Midbrain (tissue), 1 donor: ENCODE measurements at regions not wholly inside any gene's neighbourhood (a gene's known extent, or its start where the extent isn't known, plus 50 kb on each side); places are given as distances from the start of the nearest gene placed in this dataset.

ENCODE experiments used
- DNase-seq: peaks from one replicate; lab custom pipeline; 2025; lab: John Stamatoyannopoulos, UW

GRCh38 chr2:78023356-78023755 is 501.2 kb upstream of the LRRTM4 start:
- no peak for DNase-seq

DNA sequence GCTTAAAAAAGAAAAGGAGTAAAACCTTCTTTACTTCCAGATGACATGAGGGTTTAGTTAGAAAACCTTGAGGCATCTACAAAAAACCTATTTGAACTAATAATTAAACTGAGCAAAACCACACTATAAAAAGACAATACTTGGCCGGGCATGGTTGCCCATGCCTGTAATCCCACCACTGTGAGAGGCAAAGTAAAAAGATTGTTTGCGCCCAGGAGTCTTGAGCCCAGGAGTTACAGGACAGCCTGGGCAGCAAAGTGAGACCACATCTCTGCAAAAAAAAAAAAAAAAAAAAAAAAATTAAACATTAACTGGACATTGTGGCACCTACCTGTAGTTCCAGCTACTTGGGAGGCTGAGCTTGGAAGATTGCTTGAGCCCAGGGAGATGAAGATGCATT is 502.8 kb upstream of the LRRTM4 start:
- DNase-seq, result no peak

GRCh38 chr2:78029392-78029995 is 507.3 kb upstream of the LRRTM4 start:
- DNase-seq, result no peak

DNA sequence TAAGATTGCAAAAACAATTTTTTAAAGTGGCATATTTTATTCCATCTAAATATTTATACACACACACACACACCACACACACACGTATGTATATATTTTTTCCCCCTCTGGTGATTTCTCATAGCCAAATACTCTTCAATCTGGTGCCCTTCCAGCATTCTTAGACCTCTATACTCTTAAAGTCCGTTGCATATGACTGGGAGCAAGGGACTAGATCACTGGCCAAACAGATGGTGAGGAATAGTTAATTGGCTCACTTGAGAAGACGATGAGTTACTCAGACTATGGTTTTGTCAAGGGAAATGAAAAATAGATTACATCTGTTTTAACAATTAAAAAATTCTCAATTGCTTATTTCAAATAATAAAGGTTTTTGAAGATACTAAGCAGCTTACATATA is 512.5 kb upstream of the LRRTM4 start:
- DNase-seq, result no peak

DNA sequence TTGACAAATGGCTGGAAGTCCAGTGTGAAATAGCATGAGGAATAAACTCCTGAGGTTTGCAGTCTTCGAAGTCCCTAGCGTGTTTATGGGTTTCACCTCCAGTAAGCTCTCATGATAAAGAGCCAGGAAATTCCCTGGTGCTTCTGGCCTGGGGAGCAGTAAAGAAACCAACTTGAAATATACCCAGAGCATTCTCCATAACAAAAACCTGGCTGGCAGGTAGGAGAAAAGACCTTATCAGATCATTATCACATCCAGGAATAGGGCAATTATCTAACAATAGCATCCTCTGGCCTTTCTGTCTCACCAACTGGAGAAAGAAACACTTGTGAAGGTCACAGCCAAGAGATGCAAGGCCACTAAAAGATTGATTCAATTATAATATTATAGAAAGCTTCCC is 513.6 kb upstream of the LRRTM4 start:
- DNase-seq, result no peak

DNA sequence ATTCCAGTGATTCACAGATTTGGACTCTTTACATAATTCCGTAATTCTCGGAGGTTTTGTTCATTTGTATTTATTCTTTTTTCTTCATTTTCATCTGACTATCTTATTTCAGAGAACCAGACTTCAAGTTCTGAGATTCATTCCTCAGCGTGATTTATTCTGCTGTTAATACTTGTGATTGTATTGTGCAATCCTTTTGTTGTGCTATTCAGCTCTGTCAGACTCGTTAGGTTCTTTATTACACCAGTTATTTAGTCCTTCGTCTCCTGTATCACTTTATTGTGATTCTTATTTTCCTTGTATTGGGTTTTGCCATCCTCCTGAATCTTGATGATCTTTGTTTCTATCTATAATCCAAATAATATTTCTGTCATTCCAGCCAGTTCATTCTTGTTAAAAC is 529.3 kb upstream of the LRRTM4 start:
- DNase-seq, result no peak

- DNase-seq, result no peak
These were observed 534.8 kb upstream of the LRRTM4 start for GRCh38 chr2:78056976-78057375.

- DNase-seq, result no peak
These were observed 539.1 kb upstream of the LRRTM4 start for GRCh38 chr2:78061301-78061700.

GRCh38 chr2:78061732-78062131 is 539.6 kb upstream of the LRRTM4 start:
- no peak for DNase-seq

- no peak for DNase-seq
These were observed 541.3 kb upstream of the LRRTM4 start for GRCh38 chr2:78063246-78064020.

DNA sequence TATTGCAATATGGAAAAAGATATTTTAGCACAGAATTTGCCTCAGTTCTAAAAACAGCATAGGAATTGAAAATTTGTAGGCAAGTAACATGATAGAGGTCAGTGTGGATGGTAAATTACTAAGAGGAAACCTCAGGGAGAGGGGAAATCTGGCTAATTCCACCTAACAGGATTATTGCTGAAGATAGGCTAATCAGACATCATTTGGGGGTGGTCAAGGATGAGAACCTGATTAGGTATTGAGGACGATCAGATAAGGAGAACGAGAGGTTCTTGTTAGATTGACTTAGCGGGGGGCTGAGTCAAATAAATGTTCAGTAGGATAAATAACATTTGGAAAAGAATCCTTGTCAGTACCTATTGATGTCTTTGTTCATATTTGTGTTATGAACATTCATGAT is 543.2 kb upstream of the LRRTM4 start:
- DNase-seq, result no peak

GRCh38 chr2:78068808-78069207 is 546.6 kb upstream of the LRRTM4 start:
- no peak for DNase-seq

- no peak for DNase-seq
These were observed 548.5 kb upstream of the LRRTM4 start for GRCh38 chr2:78070693-78071092.

GRCh38 chr2:78077633-78078032 is 555.5 kb upstream of the LRRTM4 start:
- no peak for DNase-seq

- DNase-seq, result no peak
These were observed 560.4 kb upstream of the LRRTM4 start for GRCh38 chr2:78082555-78082954.

- DNase-seq, result no peak
These were observed 571.3 kb upstream of the LRRTM4 start for GRCh38 chr2:78093436-78093835.

DNA sequence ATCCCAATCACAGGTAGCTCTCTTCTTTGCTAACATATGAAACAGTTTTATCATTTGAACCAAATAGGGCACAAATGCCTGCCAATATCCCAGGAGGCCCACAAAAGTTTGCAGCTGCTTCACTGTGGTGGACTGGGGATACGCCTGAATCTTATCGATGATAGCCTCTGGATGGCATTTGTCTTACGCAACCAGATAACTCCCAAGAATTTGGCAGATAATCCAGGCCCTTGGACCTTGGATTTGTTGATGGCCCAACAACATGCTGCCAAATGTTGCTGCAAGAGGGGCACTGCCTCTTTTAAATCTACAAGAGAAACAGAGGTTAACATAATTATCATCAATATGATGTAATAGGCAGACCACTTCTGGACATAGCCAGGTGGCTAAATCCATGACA is 587.1 kb upstream of the LRRTM4 start:
- no peak for DNase-seq

GRCh38 chr2:78115291-78115690 is 593.1 kb upstream of the LRRTM4 start:
- DNase-seq, result no peak

GRCh38 chr2:78118037-78118436 is 595.9 kb upstream of the LRRTM4 start:
- no peak for DNase-seq

DNA sequence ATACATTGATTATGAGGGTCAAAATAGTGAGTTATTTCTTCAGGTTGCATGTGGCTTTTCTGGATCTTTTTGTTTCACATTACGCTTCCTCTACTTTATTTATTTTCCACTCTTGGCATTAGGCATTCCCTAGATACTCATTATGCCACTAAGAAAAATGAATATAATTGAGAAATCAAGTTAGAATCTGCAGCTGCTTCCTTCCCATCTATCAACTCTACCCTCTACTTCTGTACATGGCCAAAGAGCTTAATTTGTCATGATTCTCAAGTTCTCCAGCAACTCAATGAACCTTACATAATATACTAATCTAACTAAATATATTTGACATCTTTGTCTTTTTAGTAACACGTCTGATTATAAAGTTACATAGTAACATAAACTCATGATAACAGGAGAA is 598.1 kb upstream of the LRRTM4 start:
- no peak for DNase-seq

DNA sequence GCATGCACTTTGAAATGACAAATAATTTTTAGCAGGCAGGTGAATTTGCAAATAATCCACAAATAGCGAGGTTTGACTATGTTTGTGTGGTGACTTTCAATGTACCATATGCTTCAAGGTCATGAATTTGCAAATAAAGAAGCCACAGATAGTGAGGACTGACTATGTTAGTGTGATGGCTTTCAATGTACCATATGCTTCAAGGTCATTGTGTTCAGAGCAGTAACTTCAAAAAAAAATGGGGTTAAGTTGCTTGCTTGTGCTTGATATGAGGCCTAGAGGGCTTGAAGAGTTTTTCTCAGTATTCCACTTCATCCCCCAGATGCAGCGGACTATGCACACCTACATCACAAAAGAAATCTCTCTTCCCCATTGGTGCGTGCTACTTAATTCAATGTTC is 602.9 kb upstream of the LRRTM4 start:
- DNase-seq, result no peak

- DNase-seq, result no peak
These were observed 605.2 kb upstream of the LRRTM4 start for GRCh38 chr2:78127424-78127823.

- DNase-seq, result no peak
These were observed 610.5 kb upstream of the LRRTM4 start for GRCh38 chr2:78132391-78133370.
